ENCODE measurements at regions not wholly inside any gene's neighbourhood (a gene's known extent, or its start where the extent isn't known, plus 50 kb on each side); places are given as distances from the start of the nearest gene placed in this dataset.
"Not testable (repeated sequence)": the region's sequence is repeated elsewhere in the genome, so short reads cannot be mapped to it uniquely, and the experiment has no call there.

GRCh38 chr6:14896475-14896874, 349.4 kb upstream of the JARID2 start:
- peaks cover 0 to 6% (median 0%) of the 10 kb centered on the region in 5 donors for H3K4me1 ChIP-seq (ENCODE audit: control insufficient read depth in 5 of 5, insufficient read depth in 5 of 5, low read length in 5 of 5)
- no peak for DNase-seq
- H3K27me3 ChIP-seq (ENCODE audit: control insufficient read depth in 3 of 3, insufficient read depth in 3 of 3, low read length in 2 of 3) = no peaks in the 10 kb centered on the region
- H3K4me3 ChIP-seq = no peak overlapping the region
- ATAC-seq (ENCODE audit: insufficient read depth, low FRiP score) = no peak
- no peaks in the 10 kb centered on the region for H3K9me3 ChIP-seq (ENCODE audit: control insufficient read depth in 4 of 4, insufficient read depth in 3 of 4, low read length in 3 of 4)
- no peak for TF ChIP-seq CTCF (IDR thresholded peaks at IDR 0.05; ENCODE audit: control extremely low read depth, extremely low read depth)
- H3K27ac ChIP-seq (ENCODE audit: low read depth in 1 of 2, low read length in 1 of 2) = no peak overlapping the region
- no peak overlapping the region for H3K9ac ChIP-seq (ENCODE audit: insufficient read depth in 1 of 2, low read length in 2 of 2)
- 67 to 74% methylated on average over 4 of the region's 4 CpGs for WGBS, 2 donors
- H3K36me3 ChIP-seq (ENCODE audit: control insufficient read depth in 4 of 4, insufficient read depth in 4 of 4, low read length in 4 of 4) = no peaks in the 10 kb centered on the region

GRCh38 chr6:14897831-14898230, 348.0 kb upstream of the JARID2 start:
- Histone ChIP-seq H3K4me1 (ENCODE audit: control insufficient read depth in 5 of 5, insufficient read depth in 5 of 5, low read length in 5 of 5) (peaks cover 0 to 5% (median 0%) of the 10 kb centered on the region in 5 donors), H3K36me3 (ENCODE audit: control insufficient read depth in 4 of 4, insufficient read depth in 4 of 4, low read length in 4 of 4) (no peaks in the 10 kb centered on the region), H3K9ac (ENCODE audit: insufficient read depth in 1 of 2, low read length in 2 of 2) (no peak overlapping the region), H3K27ac (ENCODE audit: low read depth in 1 of 2, low read length in 1 of 2) (no peak overlapping the region), H3K9me3 (ENCODE audit: control insufficient read depth in 4 of 4, insufficient read depth in 3 of 4, low read length in 3 of 4) (no peaks in the 10 kb centered on the region), H3K27me3 (ENCODE audit: control insufficient read depth in 3 of 3, insufficient read depth in 3 of 3, low read length in 2 of 3) (no peaks in the 10 kb centered on the region), H3K4me3 (no peak overlapping the region)
- TF ChIP-seq CTCF (IDR thresholded peaks at IDR 0.05; ENCODE audit: control extremely low read depth, extremely low read depth) = no peak
- DNase-seq (no peak), ATAC-seq (ENCODE audit: insufficient read depth, low FRiP score) (no peak)
- 26 to 59% methylated on average over 5 of the region's 5 CpGs for WGBS, 2 donors

- not testable (repeated sequence) for ATAC-seq (ENCODE audit: insufficient read depth, low FRiP score); H3K4me3 ChIP-seq; H3K4me1 ChIP-seq (ENCODE audit: control insufficient read depth in 5 of 5, insufficient read depth in 5 of 5, low read length in 5 of 5); H3K27me3 ChIP-seq (ENCODE audit: control insufficient read depth in 3 of 3, insufficient read depth in 3 of 3, low read length in 2 of 3); DNase-seq; H3K36me3 ChIP-seq (ENCODE audit: control insufficient read depth in 4 of 4, insufficient read depth in 4 of 4, low read length in 4 of 4); H3K27ac ChIP-seq (ENCODE audit: low read depth in 1 of 2, low read length in 1 of 2); H3K9ac ChIP-seq (ENCODE audit: insufficient read depth in 1 of 2, low read length in 2 of 2); H3K9me3 ChIP-seq (ENCODE audit: control insufficient read depth in 4 of 4, insufficient read depth in 3 of 4, low read length in 3 of 4)
- 73 to 78% methylated on average over 4 of the region's 4 CpGs for WGBS, 2 donors
Observed at GRCh38 chr6:14899441-14899840, 346.4 kb upstream of the JARID2 start.

- Histone ChIP-seq H3K4me3 (no peak overlapping the region), H3K27ac (ENCODE audit: low read depth in 1 of 2, low read length in 1 of 2) (no peak overlapping the region), H3K27me3 (ENCODE audit: control insufficient read depth in 3 of 3, insufficient read depth in 3 of 3, low read length in 2 of 3) (no peaks in the 10 kb centered on the region), H3K9me3 (ENCODE audit: control insufficient read depth in 4 of 4, insufficient read depth in 3 of 4, low read length in 3 of 4) (no peaks in the 10 kb centered on the region), H3K4me1 (ENCODE audit: control insufficient read depth in 5 of 5, insufficient read depth in 5 of 5, low read length in 5 of 5) (peaks cover 0 to 2% (median 0%) of the 10 kb centered on the region in 5 donors), H3K36me3 (ENCODE audit: control insufficient read depth in 4 of 4, insufficient read depth in 4 of 4, low read length in 4 of 4) (no peaks in the 10 kb centered on the region), H3K9ac (ENCODE audit: insufficient read depth in 1 of 2, low read length in 2 of 2) (no peak overlapping the region)
- no peak for ATAC-seq (ENCODE audit: insufficient read depth, low FRiP score)
- DNase-seq = no peak
- no peak for TF ChIP-seq CTCF (IDR thresholded peaks at IDR 0.05; ENCODE audit: control extremely low read depth, extremely low read depth)
- WGBS, 2 donors = 97% methylated on average over 9 of the region's 9 CpGs
Observed at GRCh38 chr6:14900919-14901318, 344.9 kb upstream of the JARID2 start.
